ENCODE measurements at regions not wholly inside any gene's neighbourhood (a gene's known extent, or its start where the extent isn't known, plus 50 kb on each side); places are given as distances from the start of the nearest gene placed in this dataset.

- Histone ChIP-seq H3K27me3 (ENCODE audit: insufficient read depth, low read depth, severe bottlenecking) (no peaks in the 10 kb centered on the region), H3K27ac (no peak overlapping the region), H3K4me3 (ENCODE audit: low read depth, low read length) (no peak overlapping the region), H3K36me3 (no peaks in the 10 kb centered on the region), H3K9me3 (ENCODE audit: severe bottlenecking) (peaks cover 4% of the 10 kb centered on the region)
- TF ChIP-seq CTCF (IDR thresholded peaks at IDR 0.05; ENCODE audit: low read depth, low read length), result no peak
- DNase-seq, result no peak
These were observed 195.0 kb upstream of the STARD13 start for GRCh38 chr13:33480561-33480960.

GRCh38 chr13:33483471-33483870 is 197.9 kb upstream of the STARD13 start:
- TF ChIP-seq CTCF (IDR thresholded peaks at IDR 0.05; ENCODE audit: low read depth, low read length), result no peak
- Histone ChIP-seq H3K36me3 (no peaks in the 10 kb centered on the region), H3K4me3 (ENCODE audit: low read depth, low read length) (no peak overlapping the region), H3K27ac (no peak overlapping the region), H3K27me3 (ENCODE audit: insufficient read depth, low read depth, severe bottlenecking) (no peaks in the 10 kb centered on the region), H3K9me3 (ENCODE audit: severe bottlenecking) (no peaks in the 10 kb centered on the region)
- no peak for DNase-seq

GRCh38 chr13:33485247-33485646 is 199.7 kb upstream of the STARD13 start:
- TF ChIP-seq CTCF (IDR thresholded peaks at IDR 0.05; ENCODE audit: low read depth, low read length), result no peak
- Histone ChIP-seq H3K27me3 (ENCODE audit: insufficient read depth, low read depth, severe bottlenecking) (no peaks in the 10 kb centered on the region), H3K9me3 (ENCODE audit: severe bottlenecking) (no peaks in the 10 kb centered on the region), H3K4me3 (ENCODE audit: low read depth, low read length) (no peak overlapping the region), H3K36me3 (no peaks in the 10 kb centered on the region), H3K27ac (no peak overlapping the region)
- DNase-seq, result no peak

GRCh38 chr13:33487575-33488243 is 202.2 kb upstream of the STARD13 start:
- no peaks in the 10 kb centered on the region for H3K9me3 ChIP-seq (ENCODE audit: severe bottlenecking)
- H3K36me3 ChIP-seq, result no peaks in the 10 kb centered on the region
- no peak overlapping the region for H3K4me3 ChIP-seq (ENCODE audit: low read depth, low read length)
- DNase-seq, result no peak
- H3K27ac ChIP-seq, result no peak overlapping the region
- H3K27me3 ChIP-seq (ENCODE audit: insufficient read depth, low read depth, severe bottlenecking), result no peaks in the 10 kb centered on the region
- peak; percentile 50 for TF ChIP-seq CTCF (IDR thresholded peaks at IDR 0.05; ENCODE audit: low read depth, low read length)

- no peak overlapping the region for H3K4me3 ChIP-seq (ENCODE audit: low read depth, low read length)
- no peaks in the 10 kb centered on the region for H3K27me3 ChIP-seq (ENCODE audit: insufficient read depth, low read depth, severe bottlenecking)
- no peak overlapping the region for H3K27ac ChIP-seq
- TF ChIP-seq CTCF (IDR thresholded peaks at IDR 0.05; ENCODE audit: low read depth, low read length), result no peak
- H3K9me3 ChIP-seq (ENCODE audit: severe bottlenecking), result no peaks in the 10 kb centered on the region
- H3K36me3 ChIP-seq, result no peaks in the 10 kb centered on the region
- DNase-seq, result no peak
These were observed 204.0 kb upstream of the STARD13 start for GRCh38 chr13:33489563-33489962.

All from WERI-Rb-1 (cell line).